PC-9 (cell line): ENCODE measurements at regions not wholly inside any gene's neighbourhood (a gene's known extent, or its start where the extent isn't known, plus 50 kb on each side); places are given as distances from the start of the nearest gene placed in this dataset.

Experiments used
- BruUV-seq: library from RNA; stranded (reverse); fragments of 400-500 nt; replicated peaks from 2 replicates; lab custom pipeline; 2021; lab: Mats Ljungman, UMichigan
- CTCF ChIA-PET: fragments of 300-600 bp; sonication (Branson Sonifier 250); formaldehyde crosslinking; loops from one replicate; lab custom pipeline; 2022; ENCODE audit warnings: antibody characterized with exemption; lab: Charles Lee
- POLR2A ChIA-PET: fragments of 300-600 bp; sonication (Branson Sonifier 250); formaldehyde crosslinking; loops from one replicate; lab custom pipeline; 2022; ENCODE audit warnings: antibody characterized with exemption; ENCODE audit not compliant: unreplicated experiment; lab: Charles Lee
- DNase-seq, 2 experiments: peaks; one replicate each; pipeline versions ENCODE4 v3.0.0 to v3.0.0-alpha.2; 2015 to 2022; ENCODE audit warnings: mixed read lengths in 1 of 2
- H2AFZ ChIP-seq: fragments of 200-600 bp; sonication (generic); 2 replicates; pipeline ENCODE4 v1.8.1; 2017; ENCODE audit warnings: antibody characterized with exemption
- H3F3A ChIP-seq: fragments of 200-600 bp; sonication (generic); 2 replicates; pipeline ENCODE4 v1.8.1; 2017; ENCODE audit warnings: antibody characterized with exemption, mild to moderate bottlenecking, low read depth; ENCODE audit not compliant: insufficient read depth
- H3K27ac ChIP-seq: fragments of 200-600 bp; sonication (generic); 2 replicates; pipeline ENCODE4 v1.6.1; 2016; ENCODE audit warnings: mixed run types
- H3K27me3 ChIP-seq: fragments of 200-600 bp; sonication (generic); 2 replicates; pipeline ENCODE4 v1.6.1; 2016; ENCODE audit warnings: low read depth, mixed run types; ENCODE audit not compliant: insufficient read depth
- H3K36me3 ChIP-seq: fragments of 200-600 bp; sonication (generic); 2 replicates; pipeline ENCODE4 v1.6.1; 2016; ENCODE audit warnings: low read depth, mixed run types
- H3K4me1 ChIP-seq: fragments of 200-600 bp; sonication (generic); replicated peaks from 2 replicates; pipeline ENCODE4 v1.6.1; 2016; ENCODE audit warnings: mixed run types; ENCODE audit not compliant: insufficient read depth
- H3K4me2 ChIP-seq: fragments of 200-600 bp; sonication (generic); 2 replicates; pipeline ENCODE4 v1.6.1; 2017; ENCODE audit warnings: mixed run types
- H3K4me3 ChIP-seq: fragments of 200-600 bp; sonication (generic); 2 replicates; pipeline ENCODE4 v1.6.1; 2016; ENCODE audit warnings: mixed run types
- H3K79me2 ChIP-seq: fragments of 200-600 bp; sonication (generic); 2 replicates; pipeline ENCODE4 v1.6.1; 2017; ENCODE audit warnings: low read depth, mixed run types
- H3K9me2 ChIP-seq: fragments of 200-600 bp; sonication (generic); 2 replicates; pipeline ENCODE4 v1.8.1; 2017; ENCODE audit warnings: mild to moderate bottlenecking; ENCODE audit not compliant: insufficient read depth
- H3K9me3 ChIP-seq: fragments of 200-600 bp; sonication (generic); 2 replicates; pipeline ENCODE4 v1.8.1; 2016; ENCODE audit warnings: low read depth; ENCODE audit not compliant: insufficient read depth
- H4K20me1 ChIP-seq: fragments of 200-600 bp; sonication (generic); 2 replicates; pipeline ENCODE4 v1.8.1; 2017; ENCODE audit not compliant: insufficient read depth
- EZH2 ChIP-seq: fragments of 200-600 bp; sonication (generic); IDR thresholded peaks from 2 replicates; pipeline ENCODE4 v1.8.0; 2017; ENCODE audit warnings: antibody characterized with exemption, low read depth
- intact Hi-C: fragments of 100-400 bp; cut with micrococcal nuclease; formaldehyde crosslinking; loops from one replicate; pipeline ENCODE4 v1.10.0; 2022; ENCODE audit not compliant: unreplicated experiment
- TF ChIP-seq, protein P1 (sequence below): fragments of 200-600 bp; sonication (generic); conservative IDR thresholded peaks from 2 replicates; pipeline ENCODE4 v1.6.1; 2017; ENCODE audit warnings: mixed run types, antibody characterized with exemption, mild to moderate bottlenecking, moderate library complexity

- no TSS peak for BruUV-seq
- Histone ChIP-seq H3K27ac (no peak overlapping the region), H4K20me1 (no peaks in the 10 kb centered on the region), H3K9me3 (no peaks in the 10 kb centered on the region), H3K36me3 (no peaks in the 10 kb centered on the region), H3K4me2 (no peak overlapping the region), H3K9me2 (peaks cover 5% of the 10 kb centered on the region; the same call in 1 of the 2 replicates), H3F3A (no peaks in the 10 kb centered on the region), H3K4me3 (no peak overlapping the region), H3K4me1 (no peaks in the 10 kb centered on the region), H2AFZ (no peak overlapping the region), H3K27me3 (no peaks in the 10 kb centered on the region), H3K79me2 (no peaks in the 10 kb centered on the region)
- ChIA-PET CTCF (no interaction called here), POLR2A (no interaction called here)
- TF ChIP-seq, protein P1, sequence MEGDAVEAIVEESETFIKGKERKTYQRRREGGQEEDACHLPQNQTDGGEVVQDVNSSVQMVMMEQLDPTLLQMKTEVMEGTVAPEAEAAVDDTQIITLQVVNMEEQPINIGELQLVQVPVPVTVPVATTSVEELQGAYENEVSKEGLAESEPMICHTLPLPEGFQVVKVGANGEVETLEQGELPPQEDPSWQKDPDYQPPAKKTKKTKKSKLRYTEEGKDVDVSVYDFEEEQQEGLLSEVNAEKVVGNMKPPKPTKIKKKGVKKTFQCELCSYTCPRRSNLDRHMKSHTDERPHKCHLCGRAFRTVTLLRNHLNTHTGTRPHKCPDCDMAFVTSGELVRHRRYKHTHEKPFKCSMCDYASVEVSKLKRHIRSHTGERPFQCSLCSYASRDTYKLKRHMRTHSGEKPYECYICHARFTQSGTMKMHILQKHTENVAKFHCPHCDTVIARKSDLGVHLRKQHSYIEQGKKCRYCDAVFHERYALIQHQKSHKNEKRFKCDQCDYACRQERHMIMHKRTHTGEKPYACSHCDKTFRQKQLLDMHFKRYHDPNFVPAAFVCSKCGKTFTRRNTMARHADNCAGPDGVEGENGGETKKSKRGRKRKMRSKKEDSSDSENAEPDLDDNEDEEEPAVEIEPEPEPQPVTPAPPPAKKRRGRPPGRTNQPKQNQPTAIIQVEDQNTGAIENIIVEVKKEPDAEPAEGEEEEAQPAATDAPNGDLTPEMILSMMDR, result no peak
- TF ChIP-seq EZH2, result no peak
- DNase-seq, result no peak
- intact Hi-C loops, result no loop called here
Measured at GRCh38 chr11:79582434-79582833, 141.6 kb upstream of the TENM4 start.

DNA sequence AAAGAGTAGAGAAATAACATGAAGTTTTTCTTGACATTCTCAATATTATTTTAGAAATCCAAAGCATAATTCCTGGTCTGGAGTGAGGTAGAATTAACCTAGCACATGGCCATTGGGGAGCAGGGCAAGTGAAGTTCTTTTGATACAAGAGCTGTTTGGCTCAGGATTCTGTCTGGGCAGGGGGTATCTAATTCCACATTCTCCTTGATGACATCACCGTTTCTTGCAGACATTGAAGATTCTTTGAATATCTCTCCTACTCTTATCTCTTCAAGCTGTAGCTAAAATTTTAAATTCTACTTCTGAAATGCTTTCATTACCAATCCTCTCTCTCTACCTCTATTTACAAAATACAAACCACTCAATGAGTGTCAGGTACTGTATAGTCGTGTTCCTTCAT lies 138.2 kb upstream of the TENM4 start:
- BruUV-seq, result no TSS peak

DNA sequence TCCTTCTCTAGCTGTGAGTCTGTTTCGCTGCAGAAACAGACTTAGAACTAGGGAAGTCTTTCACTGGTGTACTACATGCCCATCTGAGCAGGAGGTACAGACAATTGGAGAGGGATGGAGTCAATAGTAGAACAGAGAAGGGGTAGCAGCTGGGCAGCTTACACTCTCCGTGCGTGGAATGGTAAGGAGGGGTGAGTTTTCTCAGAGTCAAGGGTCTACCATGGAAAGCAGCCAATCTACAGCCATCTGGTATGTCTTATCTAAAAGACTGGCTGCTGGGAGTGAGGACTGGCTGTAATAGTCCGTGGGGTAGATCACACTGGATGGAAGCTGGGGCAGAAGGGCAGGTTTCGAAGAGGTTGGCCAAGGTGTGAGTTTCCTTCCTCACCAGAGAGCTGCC lies 137.3 kb upstream of the TENM4 start:
- Histone ChIP-seq H3K4me3 (no peak overlapping the region), H3K4me1 (no peaks in the 10 kb centered on the region)

More for the DNA sequence above, 138.2 kb upstream of the TENM4 start:
- no peaks in the 10 kb centered on the region for H3K4me1 ChIP-seq
- ChIA-PET CTCF (no interaction called here), POLR2A (no interaction called here)
- H3K9me3 ChIP-seq, result no peaks in the 10 kb centered on the region
- no peak overlapping the region for H3K4me3 ChIP-seq
- no peaks in the 10 kb centered on the region for H3K27me3 ChIP-seq
- no peak overlapping the region for H3K4me2 ChIP-seq
- H3K36me3 ChIP-seq, result no peaks in the 10 kb centered on the region
- no peaks in the 10 kb centered on the region for H3K79me2 ChIP-seq
- H4K20me1 ChIP-seq, result no peaks in the 10 kb centered on the region
- no peak overlapping the region for H2AFZ ChIP-seq
- H3K27ac ChIP-seq, result no peak overlapping the region
- intact Hi-C loops, result no loop called here
- TF ChIP-seq, protein P1, result no peak
- TF ChIP-seq EZH2, result no peak
- H3F3A ChIP-seq, result no peaks in the 10 kb centered on the region
- peaks cover 5% of the 10 kb centered on the region; the same call in 1 of the 2 replicates for H3K9me2 ChIP-seq
- no peak for DNase-seq

More for the DNA sequence above, 137.3 kb upstream of the TENM4 start:
- H3K9me3 ChIP-seq, result no peaks in the 10 kb centered on the region
- H3K79me2 ChIP-seq, result no peaks in the 10 kb centered on the region
- H3K27ac ChIP-seq, result no peak overlapping the region
- no peaks in the 10 kb centered on the region for H4K20me1 ChIP-seq
- no TSS peak for BruUV-seq
- peaks cover 5% of the 10 kb centered on the region; the same call in 1 of the 2 replicates for H3K9me2 ChIP-seq
- H3K4me2 ChIP-seq, result no peak overlapping the region
- H3K27me3 ChIP-seq, result no peaks in the 10 kb centered on the region
- H2AFZ ChIP-seq, result no peak overlapping the region
- no peak for DNase-seq
- TF ChIP-seq, protein P1, result no peak
- no peak for TF ChIP-seq EZH2
- ChIA-PET POLR2A (no interaction called here), CTCF (no interaction called here)
- H3K36me3 ChIP-seq, result no peaks in the 10 kb centered on the region
- no peaks in the 10 kb centered on the region for H3F3A ChIP-seq
- intact Hi-C loops, result no loop called here
